NCI-H128 (cell line): ENCODE measurements at regions not wholly inside any gene's neighbourhood (a gene's known extent, or its start where the extent isn't known, plus 50 kb on each side); places are given as distances from the start of the nearest gene placed in this dataset.

Experiments used
- DNase-seq: peaks from one replicate; lab custom pipeline; 2025; ENCODE audit not compliant: unreplicated experiment; lab: John Stamatoyannopoulos, UW

DNA sequence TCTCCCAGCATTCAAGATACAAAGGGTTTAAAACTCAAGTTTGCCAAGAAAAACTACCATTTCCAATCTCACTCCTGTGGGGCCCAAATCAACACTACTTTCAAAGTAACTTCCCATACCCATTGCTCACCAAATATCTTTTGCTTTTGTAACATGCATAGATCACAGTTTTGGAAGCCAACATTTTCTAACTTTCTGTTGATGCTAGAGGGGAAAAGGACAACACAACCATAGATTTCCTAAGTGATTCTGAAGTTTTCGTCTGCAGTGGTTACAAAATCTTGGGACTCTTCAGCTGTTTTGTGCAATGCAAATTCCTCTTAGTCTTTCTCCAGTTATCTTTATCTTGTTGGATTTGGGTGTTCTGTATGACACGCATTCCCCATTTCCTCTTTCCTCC lies 94.1 kb upstream of the PAPPA start:
- no peak for DNase-seq

DNA sequence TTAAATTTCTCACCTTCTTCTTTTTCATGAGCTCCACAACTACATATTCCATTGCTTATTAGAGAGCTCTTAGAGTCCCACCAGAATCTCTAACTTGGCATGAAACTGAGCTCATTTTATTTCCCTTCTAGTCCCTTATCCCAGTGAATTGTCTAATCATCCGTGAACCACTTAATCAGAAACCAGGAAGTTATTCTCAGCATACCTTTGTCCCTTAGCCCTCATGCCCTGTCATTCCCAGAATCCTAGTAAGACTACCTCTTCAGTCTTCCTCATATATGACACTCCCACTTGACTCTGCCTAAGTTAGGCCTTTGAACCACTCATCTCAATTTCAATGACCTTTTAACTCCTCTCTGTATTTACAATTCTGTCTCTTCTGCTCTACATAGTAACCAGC lies 93.0 kb upstream of the PAPPA start:
- DNase-seq = no peak

DNA sequence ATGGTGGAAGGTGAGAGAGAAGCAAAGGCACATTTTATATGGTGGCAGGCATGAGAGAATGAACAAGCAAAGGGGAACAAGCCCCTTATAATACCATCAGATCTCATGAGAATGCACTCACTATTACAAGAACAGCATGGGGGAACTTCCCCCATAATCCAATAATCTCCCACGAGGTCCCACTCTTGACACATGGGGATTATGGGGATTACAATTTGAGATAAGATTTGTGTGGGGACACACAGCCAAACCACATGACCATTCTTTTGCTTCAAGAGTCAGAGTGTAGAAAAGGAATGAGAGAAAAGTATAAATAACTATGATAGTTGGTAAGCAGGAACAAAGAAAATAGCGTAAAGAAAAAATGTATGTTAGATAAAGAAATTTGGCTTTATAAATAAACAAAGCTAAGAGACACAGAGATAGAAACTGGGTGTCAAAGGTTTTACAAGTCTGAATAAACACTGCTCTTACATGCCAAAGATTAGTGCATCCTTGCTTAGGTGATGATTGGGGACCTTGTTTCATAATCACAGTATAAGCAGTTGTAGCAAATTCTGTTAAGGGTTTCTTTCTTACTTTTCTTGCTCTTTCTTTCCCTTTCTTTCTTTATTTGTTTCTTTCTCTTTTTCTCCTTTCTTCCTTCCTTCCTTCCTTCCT lies 91.9 kb upstream of the PAPPA start:
- no peak for DNase-seq

DNA sequence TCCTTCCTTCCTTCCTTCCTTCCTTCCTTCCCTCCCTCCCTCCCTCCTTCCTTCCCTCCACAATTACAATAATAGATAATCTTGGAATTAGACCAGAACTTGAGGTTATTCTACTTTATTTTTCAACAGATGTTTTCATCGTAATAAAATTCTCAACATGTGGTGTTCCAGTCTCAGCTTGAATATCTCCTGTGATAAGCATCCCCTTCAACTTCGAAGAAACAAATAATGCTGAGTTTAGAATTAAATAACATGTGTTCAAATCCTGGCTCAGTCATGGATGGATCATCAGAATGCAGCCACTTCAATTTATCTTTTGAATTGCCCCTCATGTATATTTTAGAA lies 91.4 kb upstream of the PAPPA start:
- DNase-seq = no peak

DNA sequence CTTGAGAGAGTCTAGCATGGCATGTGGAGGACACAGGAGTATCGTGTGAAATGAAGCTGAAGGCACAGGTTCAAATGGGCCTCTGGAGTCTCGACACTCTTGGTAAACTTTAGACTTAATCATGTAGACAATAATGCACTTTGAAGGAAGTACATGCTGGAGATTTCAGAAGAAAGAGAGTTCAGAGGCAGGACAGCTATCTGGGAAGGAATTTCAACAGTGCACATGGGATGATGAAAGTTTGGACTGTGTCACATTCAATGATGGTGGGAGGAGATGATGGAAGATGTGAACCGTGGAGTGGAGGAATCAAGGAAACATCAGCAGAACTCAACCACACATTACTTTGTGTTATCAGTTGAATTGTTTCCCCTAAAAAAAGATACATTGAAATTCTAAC lies 88.6 kb upstream of the PAPPA start:
- no peak for DNase-seq

DNA sequence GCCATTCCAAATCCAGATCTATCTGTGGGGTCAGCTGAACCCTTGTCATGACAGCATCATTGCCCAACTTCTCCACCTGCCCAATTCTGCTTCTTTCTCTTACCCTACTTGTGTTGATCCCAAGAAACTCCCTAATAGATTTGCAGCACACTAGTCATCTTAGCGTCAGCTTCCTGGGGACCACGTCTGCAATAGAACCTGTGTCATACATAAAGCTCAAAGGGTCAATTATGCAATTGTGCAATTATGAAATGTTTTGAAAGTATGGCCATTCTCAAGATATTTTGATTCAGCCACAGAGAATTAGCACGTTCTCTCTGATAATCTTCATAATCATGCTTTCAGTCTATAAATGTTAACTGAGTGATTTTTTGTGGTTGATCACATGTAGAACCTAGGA lies 87.4 kb upstream of the PAPPA start:
- DNase-seq = no peak

DNA sequence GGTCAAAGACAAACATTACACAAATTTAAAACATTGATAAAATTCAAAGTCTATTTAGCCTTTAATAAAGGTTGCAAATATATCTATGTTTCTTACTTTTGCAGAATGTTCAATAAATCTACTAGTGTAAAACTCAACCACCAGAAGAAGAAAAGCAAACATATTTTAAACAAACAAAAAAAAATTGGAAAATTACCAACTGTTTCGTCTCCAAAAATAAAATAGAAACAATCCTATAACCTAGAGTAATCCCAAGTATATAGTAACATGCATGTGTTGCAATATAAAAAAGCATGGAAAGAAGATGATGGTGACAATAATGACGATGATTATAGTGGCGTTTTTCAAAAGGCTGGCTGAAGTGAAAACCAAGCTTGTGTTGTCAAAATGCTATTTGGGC lies 86.0 kb upstream of the PAPPA start:
- DNase-seq = no peak

DNA sequence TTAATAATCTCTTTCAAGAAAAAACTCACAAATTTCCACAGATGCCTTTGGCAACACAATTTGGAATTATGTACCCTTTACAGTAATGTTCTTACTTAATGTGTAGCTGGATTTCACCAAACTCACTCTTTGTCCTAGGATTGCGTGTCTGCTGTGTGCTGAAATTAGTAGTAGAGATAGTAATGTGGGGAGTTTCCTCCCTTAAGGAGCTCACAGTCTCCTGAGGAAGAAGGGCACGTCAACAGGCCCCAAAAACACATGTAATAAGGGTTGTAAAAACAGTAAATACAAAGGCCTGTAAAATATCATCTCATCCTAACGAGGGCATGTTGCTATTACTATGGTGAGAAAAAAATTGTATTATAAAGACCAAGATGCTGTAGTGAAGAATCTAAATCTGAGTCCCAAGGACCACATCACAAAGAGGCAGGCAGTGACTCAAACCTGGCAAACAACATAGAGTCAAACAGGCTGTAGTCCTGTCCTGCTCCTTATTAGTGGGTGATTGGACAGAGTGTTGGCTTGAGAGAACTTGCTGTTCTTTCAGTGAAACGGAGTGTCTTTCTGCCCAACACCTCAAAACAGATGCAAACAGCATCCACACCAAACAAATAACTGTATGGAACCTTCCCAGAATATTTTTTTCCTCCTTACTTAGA lies 83.2 kb upstream of the PAPPA start:
- no peak for DNase-seq

DNA sequence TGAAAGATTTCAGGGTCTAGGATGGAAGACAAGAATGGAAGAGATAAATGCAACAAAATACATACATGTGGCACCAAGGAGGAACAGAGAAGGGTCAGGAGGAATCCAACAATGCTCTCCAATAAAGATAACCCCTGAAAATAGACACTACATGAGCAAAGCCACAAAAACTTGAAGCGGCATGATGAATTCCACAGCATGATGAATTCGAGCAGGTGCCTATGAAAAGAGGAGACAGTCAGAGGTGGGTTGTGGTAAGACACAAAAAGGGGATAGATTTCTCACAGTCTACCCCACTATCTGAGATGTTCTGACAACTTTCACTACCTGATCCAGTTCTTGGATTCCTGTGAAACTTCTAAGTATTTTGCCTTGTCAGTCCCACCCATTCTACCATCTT lies 81.5 kb upstream of the PAPPA start:
- no peak for DNase-seq

DNA sequence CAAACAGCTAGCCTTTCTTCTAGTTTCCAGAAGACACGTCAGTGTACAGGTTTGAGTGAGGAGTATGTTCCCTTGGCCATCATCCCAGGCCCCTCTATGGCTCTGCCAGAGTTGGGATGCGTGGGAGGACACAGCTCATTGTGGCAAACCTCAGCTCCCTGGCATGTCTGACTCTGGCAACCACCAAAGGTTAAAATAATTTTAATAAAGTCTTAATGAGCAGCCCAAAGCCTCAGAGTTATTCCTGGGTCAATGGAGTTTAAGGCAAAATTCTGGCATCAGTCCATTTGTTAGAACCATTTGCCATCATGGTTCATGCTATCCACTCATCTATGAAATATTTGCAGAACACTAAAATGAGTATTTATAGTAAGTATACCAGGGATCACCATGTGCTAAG lies 79.8 kb upstream of the PAPPA start:
- no peak for DNase-seq

DNA sequence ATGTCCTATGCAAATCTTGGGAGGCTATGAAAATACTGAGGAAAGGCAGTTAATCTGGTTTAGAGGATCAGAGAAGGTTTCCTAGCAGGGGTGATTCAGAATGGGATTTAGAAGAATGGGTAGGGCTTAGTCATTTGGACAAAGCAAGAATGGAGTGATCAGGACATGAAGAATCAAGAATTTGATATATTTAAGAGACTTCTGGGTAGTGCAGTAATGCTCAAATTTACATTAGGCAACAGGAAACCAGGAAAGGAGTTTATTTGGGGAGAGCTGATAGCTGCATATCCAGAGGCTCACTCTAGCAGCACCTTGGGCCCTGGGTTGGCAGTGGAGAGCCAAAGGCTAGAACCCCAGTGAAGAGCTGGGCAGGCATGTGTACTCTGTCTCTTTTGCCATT lies 78.9 kb upstream of the PAPPA start:
- no peak for DNase-seq

DNA sequence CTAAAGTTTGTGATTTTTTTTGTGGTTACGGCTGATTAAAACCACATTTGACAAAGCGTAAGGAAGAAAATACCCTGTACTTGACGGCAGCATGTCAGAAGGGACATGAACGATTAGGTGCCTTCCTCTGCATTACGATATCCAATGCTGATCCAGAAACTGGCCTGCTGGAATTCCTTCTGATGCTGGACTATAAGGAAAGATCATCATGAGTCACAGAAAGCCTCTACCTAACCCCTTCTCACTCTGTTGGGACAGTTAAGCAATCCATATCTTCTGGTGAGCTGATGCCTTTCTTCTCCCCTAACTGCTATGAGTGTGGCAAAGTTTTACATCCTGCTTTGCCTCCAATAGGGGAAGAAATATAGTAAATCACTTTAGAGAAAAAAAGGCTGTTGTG lies 78.4 kb upstream of the PAPPA start:
- no peak for DNase-seq

DNA sequence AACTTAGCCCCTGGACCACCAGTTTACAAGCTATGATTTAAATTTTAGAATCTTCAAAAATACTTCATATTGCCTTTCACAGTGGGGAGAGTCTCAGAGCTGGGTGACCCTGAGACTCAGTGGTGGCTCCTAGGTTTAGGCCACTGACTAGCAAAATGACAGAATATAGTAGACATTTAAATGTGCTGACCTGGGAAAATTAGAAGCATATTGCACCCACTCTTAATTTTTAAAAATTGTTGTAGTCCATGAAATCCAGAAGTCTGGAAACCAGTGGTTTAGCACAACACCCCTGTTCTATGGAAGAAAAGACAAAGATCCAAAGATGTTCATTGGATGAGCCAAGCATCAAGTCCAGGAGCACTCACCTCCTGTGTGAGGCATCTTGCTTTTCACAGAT lies 75.0 kb upstream of the PAPPA start:
- DNase-seq = no peak

DNA sequence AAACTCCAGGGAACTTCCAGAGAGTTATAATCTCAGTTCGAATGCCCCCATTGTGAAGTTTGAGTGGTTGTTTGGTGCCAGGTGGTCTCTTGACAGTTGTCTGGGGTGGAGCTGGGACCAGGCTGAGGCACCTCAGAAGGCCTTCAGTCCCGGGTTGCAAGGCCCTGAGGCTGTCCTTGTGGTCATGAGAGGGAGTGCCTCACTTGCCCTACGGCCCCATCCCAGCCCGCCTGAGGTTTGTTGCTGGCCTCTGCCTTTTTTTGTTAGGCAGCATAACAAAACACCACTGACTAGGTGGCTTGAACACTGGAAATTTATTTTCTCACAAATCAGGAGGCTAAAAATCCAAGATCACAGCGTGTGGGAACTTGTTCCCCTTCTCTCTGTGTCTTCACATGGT lies 73.0 kb upstream of the PAPPA start:
- no peak for DNase-seq

DNA sequence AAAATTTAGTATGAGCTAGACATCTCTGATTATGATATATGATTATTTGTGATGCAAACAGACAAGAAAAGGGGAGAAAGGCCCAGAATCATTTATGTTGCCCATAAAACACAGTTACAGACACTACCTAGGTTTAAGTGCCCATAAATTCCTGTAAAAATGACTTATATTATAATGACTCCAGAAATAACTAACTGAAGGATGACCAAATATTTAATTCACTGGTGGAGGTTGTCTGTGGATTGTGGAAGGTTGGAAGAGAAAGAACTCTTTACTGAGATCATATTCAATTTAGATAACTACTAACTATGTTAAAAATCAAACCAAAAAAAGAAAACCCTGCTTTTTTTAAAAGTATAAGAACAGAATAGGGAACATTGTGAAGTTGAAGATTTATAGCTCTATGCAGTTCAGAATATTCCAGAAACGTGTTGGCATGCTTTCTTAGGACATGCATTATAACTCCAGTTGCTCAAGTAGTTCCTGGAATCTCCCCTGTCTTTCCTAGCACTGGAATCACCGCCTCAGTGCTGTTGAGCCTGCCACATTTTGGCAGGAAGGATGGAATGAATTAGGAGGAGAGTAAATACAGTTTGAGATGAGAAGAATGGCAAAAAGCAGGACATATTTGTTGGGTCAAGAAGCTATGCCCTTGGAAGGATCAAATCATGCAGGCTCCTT lies 72.0 kb upstream of the PAPPA start:
- no peak for DNase-seq

DNA sequence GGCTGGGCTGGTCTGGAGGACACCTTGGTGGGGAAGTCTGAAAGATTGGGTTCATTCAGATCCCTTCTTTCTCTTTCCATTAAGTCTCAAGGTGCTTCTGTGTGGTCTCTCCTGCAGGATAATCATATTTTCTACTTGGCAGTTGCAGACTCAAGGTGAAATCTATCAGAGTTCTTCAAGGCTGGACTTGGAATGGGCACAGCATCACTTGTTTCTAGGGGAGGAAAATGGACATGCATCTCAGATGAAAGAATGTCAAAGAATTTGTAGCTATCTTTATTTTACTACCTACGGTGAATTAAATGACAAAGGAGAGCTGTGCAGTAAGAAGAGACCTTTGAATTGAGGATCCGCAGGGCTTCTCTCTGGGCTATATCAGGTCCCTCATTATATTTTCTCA lies 69.8 kb upstream of the PAPPA start:
- DNase-seq = no peak

DNA sequence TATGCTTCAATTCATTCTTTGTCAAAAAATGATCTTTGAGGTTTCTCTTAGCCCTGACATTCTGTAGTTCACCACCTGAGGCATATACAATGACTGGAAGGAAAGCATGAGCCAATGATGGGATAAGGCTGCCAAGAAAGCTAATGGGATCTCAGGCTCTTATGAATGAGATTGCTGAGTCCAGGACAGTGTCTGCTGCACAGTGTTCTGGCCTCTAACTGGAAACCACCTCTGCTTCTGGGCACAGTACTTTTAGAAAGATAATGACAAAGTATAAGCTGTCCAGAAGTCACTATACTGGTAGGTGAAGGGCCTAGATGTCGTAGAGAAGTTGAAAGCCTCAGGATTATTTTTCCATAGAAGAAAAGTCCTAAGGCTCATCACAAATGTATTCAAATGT lies 69.1 kb upstream of the PAPPA start:
- DNase-seq = no peak

DNA sequence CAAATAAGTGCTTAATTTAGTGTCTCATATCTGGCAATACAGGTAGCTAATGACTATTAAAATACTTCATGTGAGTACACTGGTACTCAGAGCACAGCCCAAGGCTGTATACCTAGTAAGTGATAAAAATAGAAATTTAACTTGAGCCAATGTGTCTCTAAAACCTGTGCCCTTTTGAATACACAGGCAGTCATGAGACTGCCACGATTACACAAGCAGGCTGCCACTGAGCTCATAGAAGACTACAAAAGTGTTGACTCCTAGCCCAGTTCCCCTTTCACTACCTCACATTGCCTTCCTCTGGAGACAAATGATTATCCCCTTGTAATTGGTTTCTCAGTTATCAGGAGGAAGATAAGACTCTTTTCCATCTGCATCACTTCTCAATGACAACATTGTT lies 66.3 kb upstream of the PAPPA start:
- DNase-seq = no peak

DNA sequence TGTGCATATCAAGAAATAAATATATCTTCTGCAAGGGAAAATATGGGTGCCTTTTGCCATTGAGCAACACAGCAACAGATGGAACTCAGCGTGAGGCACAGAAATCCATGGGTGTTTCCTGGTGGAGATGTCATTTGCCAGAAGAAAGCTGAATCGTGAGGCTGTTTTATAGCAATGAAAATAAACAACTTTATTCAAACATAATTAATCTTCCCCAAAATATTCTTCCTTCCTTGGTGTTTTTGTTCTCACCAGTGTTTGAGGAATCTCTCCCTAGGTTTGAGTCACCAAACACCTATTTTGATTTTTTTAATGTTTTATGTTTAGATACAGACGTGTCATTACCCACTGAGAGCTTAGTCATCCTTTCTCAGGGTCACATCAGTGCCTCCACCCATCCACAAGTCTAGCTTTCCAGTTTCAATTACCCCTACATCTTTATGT lies 65.8 kb upstream of the PAPPA start:
- no peak for DNase-seq

DNA sequence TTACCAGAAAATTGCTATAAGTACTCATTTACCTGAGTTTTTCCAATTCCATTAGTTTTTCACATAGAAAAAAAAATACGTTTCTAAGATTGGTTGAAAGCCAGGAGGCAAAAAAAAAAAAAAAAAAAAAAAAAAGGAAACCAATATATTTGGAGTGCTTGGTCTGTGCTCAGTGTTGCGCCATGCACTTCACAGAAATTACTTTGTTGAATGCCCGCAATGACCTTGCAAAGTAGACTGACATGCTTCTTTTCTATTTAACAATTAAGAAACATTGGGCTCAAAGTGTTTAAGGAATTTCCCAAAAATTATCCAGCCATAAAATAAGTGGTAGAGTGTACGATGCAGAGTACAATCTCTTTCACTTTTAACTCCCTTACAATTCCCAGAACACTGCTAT lies 65.2 kb upstream of the PAPPA start:
- no peak for DNase-seq

DNA sequence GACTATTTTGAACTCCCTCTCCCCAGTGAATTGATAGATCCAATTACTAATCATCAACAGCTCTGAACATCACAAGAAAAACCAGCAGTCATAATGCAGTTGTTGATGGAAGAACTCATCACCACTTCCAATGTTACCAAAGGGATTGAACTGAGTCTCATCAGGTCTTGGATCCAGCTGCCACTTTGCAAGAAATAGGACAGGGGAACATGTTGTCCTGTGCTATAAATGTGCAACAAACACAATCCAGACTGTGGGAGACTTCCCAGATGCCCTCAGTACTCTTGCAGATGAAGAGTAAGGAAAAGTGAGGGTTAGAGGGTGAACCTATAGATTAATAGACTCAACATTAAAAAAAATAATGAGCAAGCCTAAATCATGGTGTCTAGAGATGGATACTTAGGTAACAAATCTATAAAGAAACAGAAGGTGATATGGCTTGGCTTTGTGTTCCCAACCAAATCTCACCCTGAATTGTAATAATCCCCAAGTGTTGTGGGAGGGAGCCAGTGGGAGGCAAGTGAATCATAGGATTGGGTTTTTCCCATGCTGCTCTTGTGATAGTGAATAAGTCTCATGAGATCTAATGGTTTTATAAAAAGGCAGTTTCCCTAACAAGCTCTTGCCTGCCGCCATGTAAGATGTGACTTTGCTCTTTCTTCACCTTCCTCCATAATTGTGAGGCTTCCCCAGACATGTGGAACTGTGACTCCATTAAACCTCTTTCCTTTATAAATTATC lies 63.4 kb upstream of the PAPPA start:
- no peak for DNase-seq

DNA sequence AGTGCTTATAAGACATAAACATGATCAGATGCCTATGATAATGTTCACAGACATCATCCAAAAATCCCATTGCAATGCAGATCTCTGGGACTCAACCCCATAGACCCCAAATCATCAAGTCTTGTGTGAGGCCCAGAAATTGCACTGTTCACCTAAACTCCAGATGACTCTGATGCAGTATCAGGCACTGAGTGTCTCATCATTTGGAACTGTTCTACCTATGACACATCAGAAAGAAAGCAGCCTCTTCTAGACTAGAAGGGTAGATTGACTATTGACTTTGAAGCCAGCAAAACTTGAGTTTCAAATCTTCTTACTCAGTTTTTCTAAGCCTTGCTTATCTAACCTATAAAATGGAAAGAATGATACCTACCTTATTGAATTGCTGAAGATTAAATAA lies 58.7 kb upstream of the PAPPA start:
- no peak for DNase-seq
